Sigmoid colon (tissue), 6 donors: ENCODE measurements at regions not wholly inside any gene's neighbourhood (a gene's known extent, or its start where the extent isn't known, plus 50 kb on each side); places are given as distances from the start of the nearest gene placed in this dataset.
A peak's percentile ranks its signal among the peaks of the same experiment; 100 is the strongest.

ENCODE experiments used
- DNase-seq: peaks from one replicate; pipeline ENCODE4 v3.0.0-alpha.2; 2019
- H3K27ac ChIP-seq, 4 donors: fragments of 200-600 bp; sonication (generic); one replicate each; pipeline ENCODE4 v1.5.1; 2016 to 2019; ENCODE audit warnings: mild to moderate bottlenecking in 1 of 4
- H3K27me3 ChIP-seq, 3 donors: fragments of 200-600 bp; sonication (generic); one replicate each; pipeline ENCODE4 v1.5.1; 2019; ENCODE audit warnings: mild to moderate bottlenecking in 1 of 3
- H3K36me3 ChIP-seq, 4 donors: fragments of 200-600 bp; sonication (generic); one replicate each; pipeline ENCODE4 v1.5.1; 2016 to 2019
- H3K4me1 ChIP-seq, 4 donors: fragments of 200-600 bp; sonication (generic); one replicate each; pipeline ENCODE4 v1.5.1; 2017 to 2019
- H3K4me3 ChIP-seq, 4 donors: fragments of 200-600 bp; sonication (generic); one replicate each; pipeline ENCODE4 v1.5.1; 2017 to 2019; ENCODE audit warnings: mild to moderate bottlenecking in 2 of 4, moderate library complexity in 1 of 4
- H3K9me3 ChIP-seq, 4 donors: fragments of 200-600 bp in 3 of 4; sonication (generic) in 3 of 4; one replicate each; pipeline versions ENCODE4 v1.5.1 to v1.6.1; 2013 to 2019
- EP300 ChIP-seq, 4 donors: sonication (generic); formaldehyde crosslinking; IDR thresholded peaks; one replicate each; pipeline ENCODE4 v1.6.1; 2017; ENCODE audit warnings: antibody characterized with exemption in 4 of 4
- POLR2A ChIP-seq, 2 donors: fragments of 450-650 bp; IDR thresholded peaks; one replicate each; pipeline ENCODE4 v1.6.1; 2016; ENCODE audit warnings: antibody characterized with exemption in 2 of 2, mild to moderate bottlenecking in 2 of 2, moderate library complexity in 2 of 2
- POLR2AphosphoS5 ChIP-seq, 4 donors: sonication (generic); formaldehyde crosslinking; IDR thresholded peaks; one replicate each; pipeline ENCODE4 v1.6.1; 2017; ENCODE audit warnings: antibody characterized with exemption in 4 of 4
- WGBS, 2 donors: extraction: QIAGEN DNeasy Blood & Tissue Kit; methylation state at CpG; one replicate each; pipeline ENCODE4 v1.1.7; 2013; 5-methylcytosine and 5-hydroxymethylcytosine counted together
- intact Hi-C: fragments of 100-400 bp; cut with DNase I; formaldehyde crosslinking; loops from one replicate; pipeline ENCODE4 v1.15.1; 2023
- TF ChIP-seq, protein P1 (sequence below), 4 experiments: fragments of 450-650 bp in 3 of 4; fragments of 200-600 bp in 1 of 4; IDR thresholded peaks; one replicate each; pipeline ENCODE4 v1.5.1; 2016 to 2019; ENCODE audit warnings: antibody characterized with exemption in 4 of 4, mild to moderate bottlenecking in 3 of 4, moderate library complexity in 2 of 4
- donor health status: healthy with polysubstance abuse.
- donor health status: healthy.

DNA sequence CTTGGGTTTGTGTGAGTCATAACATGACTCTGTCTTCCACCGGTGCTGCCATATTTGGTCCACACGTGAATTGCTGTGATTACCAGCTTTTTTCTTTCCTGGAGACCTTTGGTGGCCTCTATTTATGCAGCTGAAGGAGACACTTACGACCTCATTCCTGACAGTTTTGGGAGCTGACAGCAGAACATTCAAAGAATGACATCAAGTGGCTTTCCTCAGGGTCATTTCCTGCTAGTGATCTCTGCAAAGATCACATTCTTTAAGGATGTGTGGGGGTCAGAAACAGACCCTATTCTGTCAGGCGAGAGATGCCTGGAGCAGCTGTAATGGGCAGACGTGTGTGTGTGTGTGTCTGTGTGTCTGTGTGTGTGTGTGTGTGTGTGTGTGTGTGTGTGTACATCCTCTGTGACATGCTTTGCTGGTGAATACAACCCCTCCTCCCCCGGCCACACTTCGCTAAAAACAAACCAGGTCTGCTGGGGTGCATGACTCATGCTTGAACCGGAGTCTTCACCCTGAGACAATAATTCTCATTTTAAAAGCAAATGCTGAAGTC lies 115.6 kb downstream of the TMEM170B start:
- Histone ChIP-seq H3K27ac (peak overlapping the region in 2 of 4 donors; percentile 5 to 18), H3K27me3 (no peaks in the 10 kb centered on the region), H3K9me3 (peaks cover 0 to 3% (median 0%) of the 10 kb centered on the region in 4 donors), H3K36me3 (no peaks in the 10 kb centered on the region), H3K4me1 (peaks cover 0 to 37% (median 19%) of the 10 kb centered on the region in 4 donors), H3K4me3 (no peak overlapping the region)
- TF ChIP-seq EP300 (IDR thresholded peaks at IDR 0.05) (no peak), POLR2AphosphoS5 (IDR thresholded peaks at IDR 0.05) (no peak), POLR2A (IDR thresholded peaks at IDR 0.05) (no peak)
- TF ChIP-seq, protein P1, sequence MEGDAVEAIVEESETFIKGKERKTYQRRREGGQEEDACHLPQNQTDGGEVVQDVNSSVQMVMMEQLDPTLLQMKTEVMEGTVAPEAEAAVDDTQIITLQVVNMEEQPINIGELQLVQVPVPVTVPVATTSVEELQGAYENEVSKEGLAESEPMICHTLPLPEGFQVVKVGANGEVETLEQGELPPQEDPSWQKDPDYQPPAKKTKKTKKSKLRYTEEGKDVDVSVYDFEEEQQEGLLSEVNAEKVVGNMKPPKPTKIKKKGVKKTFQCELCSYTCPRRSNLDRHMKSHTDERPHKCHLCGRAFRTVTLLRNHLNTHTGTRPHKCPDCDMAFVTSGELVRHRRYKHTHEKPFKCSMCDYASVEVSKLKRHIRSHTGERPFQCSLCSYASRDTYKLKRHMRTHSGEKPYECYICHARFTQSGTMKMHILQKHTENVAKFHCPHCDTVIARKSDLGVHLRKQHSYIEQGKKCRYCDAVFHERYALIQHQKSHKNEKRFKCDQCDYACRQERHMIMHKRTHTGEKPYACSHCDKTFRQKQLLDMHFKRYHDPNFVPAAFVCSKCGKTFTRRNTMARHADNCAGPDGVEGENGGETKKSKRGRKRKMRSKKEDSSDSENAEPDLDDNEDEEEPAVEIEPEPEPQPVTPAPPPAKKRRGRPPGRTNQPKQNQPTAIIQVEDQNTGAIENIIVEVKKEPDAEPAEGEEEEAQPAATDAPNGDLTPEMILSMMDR (IDR thresholded peaks at IDR 0.05) = no peak
- intact Hi-C loops = loop anchor here (5.0 kb wide), 2 partner anchors 46 to 66 kb away; no protein-coding TSS in a partner anchor
- WGBS, 2 donors = 46 to 57% methylated on average over 8 of the region's 8 CpGs
- no peak for DNase-seq

DNA sequence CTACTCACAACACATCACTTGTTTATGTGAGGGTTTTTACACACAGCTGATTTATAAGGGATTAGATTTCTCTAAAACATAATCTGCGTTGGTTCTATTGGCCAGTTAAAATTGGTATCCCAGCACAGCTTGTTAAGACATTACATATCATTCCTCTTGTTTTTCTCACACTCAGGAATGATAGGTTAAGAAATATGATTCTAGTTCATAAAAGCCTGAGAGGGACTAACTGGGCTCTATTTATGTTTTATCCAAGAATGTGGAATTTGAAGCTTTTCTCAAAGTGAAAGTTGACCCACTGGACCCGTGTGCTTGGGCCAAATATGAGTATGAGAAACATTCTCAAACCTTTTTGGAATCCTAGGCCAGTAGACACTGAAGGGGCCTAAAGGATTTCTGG lies 117.3 kb downstream of the TMEM170B start:
- WGBS, 2 donors = 72 to 74% methylated on average over 2 of the region's 2 CpGs
- intact Hi-C loops = loop anchor here (2.0 to 5.0 kb wide), 7 partner anchors 48 to 1237 kb away; partner anchors contain the start of genes EDN1 and HIVEP1
- TF ChIP-seq EP300 (IDR thresholded peaks at IDR 0.05) (no peak), POLR2AphosphoS5 (IDR thresholded peaks at IDR 0.05) (no peak), POLR2A (IDR thresholded peaks at IDR 0.05) (no peak)
- TF ChIP-seq, protein P1 (IDR thresholded peaks at IDR 0.05) = no peak
- Histone ChIP-seq H3K4me1 (peaks cover 0 to 37% (median 19%) of the 10 kb centered on the region in 4 donors), H3K4me3 (no peak overlapping the region), H3K27me3 (no peaks in the 10 kb centered on the region), H3K36me3 (no peaks in the 10 kb centered on the region), H3K9me3 (no peaks in the 10 kb centered on the region), H3K27ac (peak overlapping the region in 1 of 4 donors; percentile 21)
- DNase-seq = no peak

DNA sequence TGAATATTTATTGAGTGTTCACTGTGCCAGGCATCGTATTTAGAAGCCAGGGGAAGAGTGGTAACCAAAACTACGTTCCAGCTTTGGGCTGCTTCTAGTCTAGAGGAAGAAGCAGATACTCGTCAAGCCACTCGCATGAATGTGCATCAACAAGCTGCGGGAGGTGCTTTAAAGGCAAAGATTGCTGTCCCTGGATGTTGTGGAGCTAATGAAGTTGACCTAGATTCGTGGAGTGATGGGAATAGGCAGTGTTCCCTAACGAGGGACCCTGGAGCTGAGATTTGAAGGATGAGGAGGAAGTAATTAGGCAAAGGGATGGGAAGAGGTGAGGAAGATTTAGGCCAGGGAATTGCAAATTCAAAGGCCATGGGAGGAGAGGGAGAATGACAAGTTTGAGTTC lies 118.9 kb downstream of the TMEM170B start:
- H3K36me3 ChIP-seq = no peaks in the 10 kb centered on the region
- no peak overlapping the region for H3K4me3 ChIP-seq
- intact Hi-C loops = loop anchor here (5.0 kb wide), 2 partner anchors 356 to 1236 kb away; partner anchors contain the start of gene HIVEP1
- peaks cover 0 to 37% (median 19%) of the 10 kb centered on the region in 4 donors for H3K4me1 ChIP-seq
- no peaks in the 10 kb centered on the region for H3K27me3 ChIP-seq
- WGBS, 2 donors = 83 to 92% methylated on average over 7 of the region's 7 CpGs
- no peaks in the 10 kb centered on the region for H3K9me3 ChIP-seq
- peak overlapping the region in 2 of 4 donors; percentile 33 to 56 for H3K27ac ChIP-seq
- TF ChIP-seq, protein P1 (IDR thresholded peaks at IDR 0.05) = no peak
- TF ChIP-seq POLR2A (IDR thresholded peaks at IDR 0.05) = no peak
- no peak for TF ChIP-seq EP300 (IDR thresholded peaks at IDR 0.05)
- no peak for TF ChIP-seq POLR2AphosphoS5 (IDR thresholded peaks at IDR 0.05)
- DNase-seq = no peak

DNA sequence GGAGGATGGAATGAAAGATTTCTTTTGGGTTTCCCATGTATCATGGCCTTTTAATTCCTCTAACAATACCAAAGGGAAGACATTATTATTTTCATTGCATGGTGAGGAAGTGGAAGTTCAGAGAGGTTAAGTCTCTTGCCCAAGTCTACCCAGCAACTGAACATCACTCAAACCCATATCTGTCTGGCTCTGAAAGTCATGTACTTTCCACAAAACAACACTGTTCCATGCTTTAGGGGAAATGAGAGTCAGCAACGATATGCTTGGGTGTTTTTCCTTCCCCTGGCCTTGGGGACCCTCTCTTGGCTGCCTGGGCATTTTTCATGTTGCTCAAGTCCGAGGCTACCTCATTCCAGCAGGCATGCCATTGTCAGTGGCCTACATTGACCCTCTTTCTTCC lies 118.8 kb downstream of the ADTRP start:
- H3K27ac ChIP-seq = no peak overlapping the region
- no peaks in the 10 kb centered on the region for H3K27me3 ChIP-seq
- no peaks in the 10 kb centered on the region for H3K9me3 ChIP-seq
- 81 to 88% methylated on average over 2 of the region's 2 CpGs for WGBS, 2 donors
- no peak for DNase-seq
- TF ChIP-seq, protein P1 (IDR thresholded peaks at IDR 0.05) = no peak
- TF ChIP-seq POLR2A (IDR thresholded peaks at IDR 0.05) (no peak), POLR2AphosphoS5 (IDR thresholded peaks at IDR 0.05) (no peak), EP300 (IDR thresholded peaks at IDR 0.05) (no peak)
- no peaks in the 10 kb centered on the region for H3K36me3 ChIP-seq
- H3K4me1 ChIP-seq = peaks cover 0 to 19% (median 5%) of the 10 kb centered on the region in 4 donors
- no peak overlapping the region for H3K4me3 ChIP-seq
- intact Hi-C loops = loop anchor here (5.0 kb wide), 2 partner anchors 353 to 1233 kb away; partner anchors contain the start of gene HIVEP1
